22Rv1 (cell line): ENCODE measurements at regions not wholly inside any gene's neighbourhood (a gene's known extent, or its start where the extent isn't known, plus 50 kb on each side); places are given as distances from the start of the nearest gene placed in this dataset.

ENCODE experiments used
- ZFX ChIP-seq: fragments of 450-650 bp; IDR thresholded peaks from 2 replicates; pipeline ENCODE4 v1.6.1; 2017; ENCODE audit warnings: antibody characterized with exemption, borderline replicate concordance
- TF ChIP-seq, protein P1 (sequence below): fragments of 450-650 bp; IDR thresholded peaks from 2 replicates; pipeline ENCODE4 v1.5.1; 2017; ENCODE audit warnings: mild to moderate bottlenecking

DNA sequence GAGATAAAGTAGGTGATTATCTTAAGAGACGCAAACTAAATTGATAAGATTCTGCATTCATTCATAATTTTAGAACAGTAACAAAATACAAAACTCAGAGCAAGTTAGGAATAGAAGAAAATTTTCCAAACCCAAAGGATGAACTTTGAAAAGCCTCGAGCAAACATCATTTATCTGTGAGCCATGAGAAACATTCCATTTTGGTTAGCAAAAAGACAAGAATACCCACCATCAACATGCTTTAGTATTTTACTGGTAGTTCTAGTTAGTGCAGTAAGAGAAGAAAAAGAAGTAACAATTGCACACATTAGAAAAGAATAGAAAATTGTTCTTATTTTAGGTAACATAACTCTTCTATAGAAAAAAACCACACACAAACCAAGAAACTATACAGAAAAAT is 291.3 kb upstream of the TCF4 start:
- TF ChIP-seq, protein P1, sequence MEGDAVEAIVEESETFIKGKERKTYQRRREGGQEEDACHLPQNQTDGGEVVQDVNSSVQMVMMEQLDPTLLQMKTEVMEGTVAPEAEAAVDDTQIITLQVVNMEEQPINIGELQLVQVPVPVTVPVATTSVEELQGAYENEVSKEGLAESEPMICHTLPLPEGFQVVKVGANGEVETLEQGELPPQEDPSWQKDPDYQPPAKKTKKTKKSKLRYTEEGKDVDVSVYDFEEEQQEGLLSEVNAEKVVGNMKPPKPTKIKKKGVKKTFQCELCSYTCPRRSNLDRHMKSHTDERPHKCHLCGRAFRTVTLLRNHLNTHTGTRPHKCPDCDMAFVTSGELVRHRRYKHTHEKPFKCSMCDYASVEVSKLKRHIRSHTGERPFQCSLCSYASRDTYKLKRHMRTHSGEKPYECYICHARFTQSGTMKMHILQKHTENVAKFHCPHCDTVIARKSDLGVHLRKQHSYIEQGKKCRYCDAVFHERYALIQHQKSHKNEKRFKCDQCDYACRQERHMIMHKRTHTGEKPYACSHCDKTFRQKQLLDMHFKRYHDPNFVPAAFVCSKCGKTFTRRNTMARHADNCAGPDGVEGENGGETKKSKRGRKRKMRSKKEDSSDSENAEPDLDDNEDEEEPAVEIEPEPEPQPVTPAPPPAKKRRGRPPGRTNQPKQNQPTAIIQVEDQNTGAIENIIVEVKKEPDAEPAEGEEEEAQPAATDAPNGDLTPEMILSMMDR, result no peak
- TF ChIP-seq ZFX, result no peak
